Endodermal cell (in vitro differentiated cells): ENCODE measurements at regions not wholly inside any gene's neighbourhood (a gene's known extent, or its start where the extent isn't known, plus 50 kb on each side); places are given as distances from the start of the nearest gene placed in this dataset.
"Not testable (repeated sequence)": the region's sequence is repeated elsewhere in the genome, so short reads cannot be mapped to it uniquely, and the experiment has no call there.

Source experiments
- DNase-seq: peaks from one replicate; pipeline ENCODE4 v3.0.0-alpha.2; 2017
- H3K27ac ChIP-seq: 2 replicates; pipeline ENCODE4 v1.5.1; 2013; ENCODE audit warnings: mild to moderate bottlenecking, low read depth, low read length, moderate library complexity
- H3K27me3 ChIP-seq: 2 replicates; pipeline ENCODE4 v1.6.1; 2013; ENCODE audit warnings: mild to moderate bottlenecking, low read length, moderate library complexity; ENCODE audit not compliant: insufficient read depth, control insufficient read depth, poor library complexity, severe bottlenecking
- H3K36me3 ChIP-seq: 2 replicates; pipeline ENCODE4 v1.7.0; 2013; ENCODE audit warnings: mild to moderate bottlenecking, low read length, moderate library complexity; ENCODE audit not compliant: control insufficient read depth, insufficient read depth
- H3K4me1 ChIP-seq: one replicate; pipeline ENCODE4 v1.7.0; 2013; ENCODE audit warnings: low read length; ENCODE audit not compliant: control insufficient read depth, insufficient read depth
- H3K4me3 ChIP-seq: 2 replicates; pipeline ENCODE4 v1.5.1; 2013; ENCODE audit warnings: mild to moderate bottlenecking, low read length, moderate library complexity
- H3K9ac ChIP-seq: 2 replicates; pipeline ENCODE4 v1.6.1; 2013; ENCODE audit warnings: mild to moderate bottlenecking, low read length, moderate library complexity; ENCODE audit not compliant: poor library complexity, severe bottlenecking; ENCODE audit errors: extremely low read depth
- H3K9me3 ChIP-seq: 2 replicates; pipeline ENCODE4 v1.6.1; 2013; ENCODE audit warnings: mild to moderate bottlenecking, low read length, moderate library complexity; ENCODE audit not compliant: control insufficient read depth
- H3K27ac Mint-ChIP-seq: 2 replicates; pipeline ENCODE4 v1.8.0; 2020; ENCODE audit warnings: mixed read lengths
- H3K27me3 Mint-ChIP-seq: 2 replicates; pipeline ENCODE4 v1.8.0; 2021; ENCODE audit warnings: mild to moderate bottlenecking, mixed read lengths; ENCODE audit not compliant: insufficient read depth
- H3K36me3 Mint-ChIP-seq: 2 replicates; pipeline ENCODE4 v1.8.0; 2020; ENCODE audit warnings: low read depth, mixed read lengths
- H3K4me1 Mint-ChIP-seq: 2 replicates; pipeline ENCODE4 v1.8.0; 2020; ENCODE audit warnings: mixed read lengths
- H3K4me3 Mint-ChIP-seq: 2 replicates; pipeline ENCODE4 v1.8.0; 2020; ENCODE audit warnings: mild to moderate bottlenecking, moderate library complexity, mixed read lengths
- H3K9me3 Mint-ChIP-seq: 2 replicates; pipeline ENCODE4 v1.8.0; 2020; ENCODE audit warnings: mild to moderate bottlenecking, mixed read lengths
- WGBS, 2 experiments: methylation state at CpG; one replicate each; pipeline versions ENCODE4 v1.1.5 to v1.1.7; 2013; ENCODE audit warnings: missing lambda C conversion rate in 2 of 2, mixed read lengths in 1 of 2; ENCODE audit not compliant: insufficient coverage in 1 of 2, insufficient read length in 1 of 2; 5-methylcytosine and 5-hydroxymethylcytosine counted together
- TF ChIP-seq, protein P1 (sequence below): fragments of 200-600 bp; sonication (generic); conservative IDR thresholded peaks from 2 replicates; pipeline ENCODE4 v1.5.0; 2021; ENCODE audit warnings: antibody characterized with exemption, mild to moderate bottlenecking

DNA sequence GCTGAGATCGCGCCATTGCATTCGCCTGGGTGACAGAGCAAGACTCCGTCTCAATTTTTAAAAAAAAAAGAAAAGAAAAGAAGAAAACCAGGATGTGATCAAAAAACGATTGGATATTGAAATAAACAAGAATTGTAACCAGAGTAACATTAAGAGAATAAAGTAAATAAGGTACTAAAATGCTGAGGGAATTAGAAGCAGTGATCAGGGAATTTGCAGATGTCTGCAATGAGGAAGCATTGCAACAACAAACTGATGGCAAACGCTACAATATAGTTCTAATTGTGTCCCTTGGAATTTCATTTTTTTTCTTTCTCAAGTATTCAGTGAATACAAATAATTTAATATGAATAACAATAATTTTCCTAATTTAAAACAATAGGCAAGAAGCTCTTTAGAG lies 1077.5 kb downstream of the TBL1XR1 start:
- TF ChIP-seq, protein P1, sequence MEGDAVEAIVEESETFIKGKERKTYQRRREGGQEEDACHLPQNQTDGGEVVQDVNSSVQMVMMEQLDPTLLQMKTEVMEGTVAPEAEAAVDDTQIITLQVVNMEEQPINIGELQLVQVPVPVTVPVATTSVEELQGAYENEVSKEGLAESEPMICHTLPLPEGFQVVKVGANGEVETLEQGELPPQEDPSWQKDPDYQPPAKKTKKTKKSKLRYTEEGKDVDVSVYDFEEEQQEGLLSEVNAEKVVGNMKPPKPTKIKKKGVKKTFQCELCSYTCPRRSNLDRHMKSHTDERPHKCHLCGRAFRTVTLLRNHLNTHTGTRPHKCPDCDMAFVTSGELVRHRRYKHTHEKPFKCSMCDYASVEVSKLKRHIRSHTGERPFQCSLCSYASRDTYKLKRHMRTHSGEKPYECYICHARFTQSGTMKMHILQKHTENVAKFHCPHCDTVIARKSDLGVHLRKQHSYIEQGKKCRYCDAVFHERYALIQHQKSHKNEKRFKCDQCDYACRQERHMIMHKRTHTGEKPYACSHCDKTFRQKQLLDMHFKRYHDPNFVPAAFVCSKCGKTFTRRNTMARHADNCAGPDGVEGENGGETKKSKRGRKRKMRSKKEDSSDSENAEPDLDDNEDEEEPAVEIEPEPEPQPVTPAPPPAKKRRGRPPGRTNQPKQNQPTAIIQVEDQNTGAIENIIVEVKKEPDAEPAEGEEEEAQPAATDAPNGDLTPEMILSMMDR, result no peak
- no peak for DNase-seq
- H3K27me3 ChIP-seq, result no peaks in the 10 kb centered on the region
- 80 to 90% methylated on average over 5 to 6 of the region's 6 CpGs for WGBS, 2 experiments
- no peaks in the 10 kb centered on the region for H3K36me3 Mint-ChIP-seq
- H3K9ac ChIP-seq, result no peak overlapping the region
- H3K27me3 Mint-ChIP-seq, result no peaks in the 10 kb centered on the region
- H3K4me3 Mint-ChIP-seq, result no peak overlapping the region
- no peaks in the 10 kb centered on the region for H3K4me1 Mint-ChIP-seq
- H3K27ac ChIP-seq, result no peak overlapping the region
- no peak overlapping the region for H3K27ac Mint-ChIP-seq
- no peaks in the 10 kb centered on the region for H3K4me1 ChIP-seq
- H3K9me3 Mint-ChIP-seq, result no peaks in the 10 kb centered on the region
- no peaks in the 10 kb centered on the region for H3K36me3 ChIP-seq
- H3K9me3 ChIP-seq, result peaks cover 7% of the 10 kb centered on the region
- no peak overlapping the region for H3K4me3 ChIP-seq

DNA sequence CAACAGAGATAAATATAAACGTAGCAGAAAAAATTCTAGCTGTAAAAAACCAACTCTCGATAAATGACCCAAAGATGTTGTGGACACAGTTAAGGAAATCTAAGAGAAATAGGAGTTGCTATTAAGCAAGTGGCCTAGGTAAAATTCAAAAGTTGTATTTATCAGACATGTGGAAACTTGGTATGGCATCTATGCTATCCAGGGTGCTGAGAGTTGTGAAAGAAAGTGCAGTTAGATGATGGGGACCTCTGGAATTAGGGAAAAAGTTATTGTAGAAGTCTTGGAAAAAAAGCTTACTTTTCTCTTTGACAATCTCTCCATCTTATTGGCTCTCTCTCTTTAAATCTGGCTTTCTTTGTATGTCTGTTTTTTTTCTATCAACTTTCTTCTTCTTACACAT lies 1090.9 kb downstream of the TBL1XR1 start:
- H3K9ac ChIP-seq, result no peak overlapping the region
- Mint-ChIP-seq H3K27ac (no peak overlapping the region), H3K9me3 (no peaks in the 10 kb centered on the region), H3K4me1 (no peaks in the 10 kb centered on the region), H3K27me3 (no peaks in the 10 kb centered on the region), H3K36me3 (no peaks in the 10 kb centered on the region), H3K4me3 (no peak overlapping the region)
- no peak for DNase-seq
- no peak overlapping the region for H3K4me3 ChIP-seq
- TF ChIP-seq, protein P1, result no peak
- H3K4me1 ChIP-seq, result no peaks in the 10 kb centered on the region
- H3K27ac ChIP-seq, result no peak overlapping the region
- no peaks in the 10 kb centered on the region for H3K27me3 ChIP-seq
- no peaks in the 10 kb centered on the region for H3K9me3 ChIP-seq
- 86 to 96% methylated on average over 2 of the region's 2 CpGs for WGBS, 2 experiments
- H3K36me3 ChIP-seq, result no peaks in the 10 kb centered on the region

DNA sequence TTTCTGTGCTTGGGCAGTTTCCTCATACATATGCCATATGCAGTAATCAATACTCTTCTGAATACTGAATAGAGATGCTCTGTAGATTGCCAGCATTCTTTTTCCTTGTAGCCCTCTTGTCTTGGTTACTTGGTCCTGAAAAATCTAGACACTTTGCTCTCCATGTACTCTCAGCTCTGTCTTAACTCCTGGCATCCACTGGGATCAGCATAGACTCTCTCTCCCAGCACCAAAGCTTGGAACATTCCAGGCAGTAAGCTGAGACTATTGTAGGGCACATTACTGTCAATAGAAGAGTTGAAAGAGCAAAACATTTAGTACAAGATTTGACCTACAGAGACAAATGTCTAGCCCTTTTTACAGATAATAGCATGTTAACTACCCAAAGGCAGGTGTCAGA lies 1100.3 kb downstream of the TBL1XR1 start:
- Histone ChIP-seq H3K9ac (no peak overlapping the region), H3K27ac (no peak overlapping the region), H3K9me3 (no peaks in the 10 kb centered on the region), H3K36me3 (no peaks in the 10 kb centered on the region), H3K27me3 (no peaks in the 10 kb centered on the region), H3K4me3 (no peak overlapping the region), H3K4me1 (no peaks in the 10 kb centered on the region)
- H3K36me3 Mint-ChIP-seq, result no peaks in the 10 kb centered on the region
- no peak for DNase-seq
- no peak overlapping the region for H3K4me3 Mint-ChIP-seq
- no peaks in the 10 kb centered on the region for H3K4me1 Mint-ChIP-seq
- TF ChIP-seq, protein P1, result no peak
- no peaks in the 10 kb centered on the region for H3K27me3 Mint-ChIP-seq
- no peak overlapping the region for H3K27ac Mint-ChIP-seq
- H3K9me3 Mint-ChIP-seq, result peaks cover 4% of the 10 kb centered on the region

DNA sequence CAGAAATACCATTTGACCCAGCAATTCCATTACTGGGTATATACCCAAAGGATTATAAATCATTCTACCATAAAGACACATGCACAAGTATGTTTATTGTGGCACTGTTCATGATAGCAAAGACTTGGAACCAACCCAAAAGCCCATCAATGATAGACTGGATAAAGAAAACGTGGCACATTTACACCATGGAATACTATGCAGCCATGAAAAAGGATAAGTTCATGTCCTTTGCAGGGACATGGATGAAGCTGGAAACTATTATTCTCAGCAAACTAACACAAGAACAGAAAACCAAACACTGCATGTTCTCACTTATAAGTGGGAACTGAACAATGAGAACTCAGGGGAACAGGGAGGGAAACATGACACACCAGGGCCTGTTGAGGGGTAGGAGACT lies 1103.4 kb downstream of the TBL1XR1 start:
- H3K27ac Mint-ChIP-seq, H3K27me3 Mint-ChIP-seq, H3K27me3 ChIP-seq, H3K9ac ChIP-seq, H3K27ac ChIP-seq, H3K36me3 Mint-ChIP-seq, H3K4me1 ChIP-seq, H3K4me3 Mint-ChIP-seq, H3K4me3 ChIP-seq, H3K9me3 Mint-ChIP-seq, H3K4me1 Mint-ChIP-seq, H3K9me3 ChIP-seq, DNase-seq, H3K36me3 ChIP-seq: not testable (repeated sequence)
- WGBS, 2 experiments, result 86% methylated on average over 1 of the region's 1 CpG; no CpG with 5 or more reads in 1 of the 2 experiments
